B cell (primary cell): ENCODE measurements at regions not wholly inside any gene's neighbourhood (a gene's known extent, or its start where the extent isn't known, plus 50 kb on each side); places are given as distances from the start of the nearest gene placed in this dataset.

Source experiments
- ATAC-seq: fragments of 200-7000 bp; cut with Tn5 transposase; one replicate; pipeline ENCODE4 v1.10.0; 2021; ENCODE audit warnings: low read depth, mild to moderate bottlenecking, moderate number of reproducible peaks, moderate library complexity
- CTCF ChIA-PET: fragments of 350-600 bp; sonication (Branson Sonifier 250); formaldehyde crosslinking; loops from one replicate; lab custom pipeline; 2021; ENCODE audit warnings: antibody characterized with exemption, inconsistent platforms; lab: Charles Lee
- POLR2A ChIA-PET: fragments of 350-600 bp; sonication (Branson Sonifier 250); formaldehyde crosslinking; loops from one replicate; lab custom pipeline; 2021; ENCODE audit warnings: antibody characterized with exemption; lab: Charles Lee
- DNase-seq: peaks from one replicate; pipeline ENCODE4 v3.0.0; 2013
- H2AFZ ChIP-seq: 2 replicates; pipeline ENCODE4 v1.6.1; 2012; ENCODE audit warnings: mild to moderate bottlenecking, low read depth, low read length; ENCODE audit not compliant: insufficient read depth, poor library complexity, severe bottlenecking
- H3K27ac ChIP-seq, 2 donors: 1 replicate in 1 of 2; 2 replicates in 1 of 2; pipeline ENCODE4 v1.5.1; 2012 to 2013; ENCODE audit warnings: low read length in 2 of 2, mild to moderate bottlenecking in 2 of 2, moderate library complexity in 1 of 2
- H3K27me3 ChIP-seq, 4 experiments: fragments of 200-600 bp in 1 of 4; sonication (generic) in 1 of 4; replicated peaks in 1 of 4; 1 replicate in 2 of 4; 2 replicates in 2 of 4; pipeline versions ENCODE4 v1.6.1 to v1.7.0; 2013 to 2016; ENCODE audit warnings: low read length in 3 of 4, mild to moderate bottlenecking in 2 of 4, mixed read lengths in 1 of 4, moderate library complexity in 1 of 4; ENCODE audit not compliant: insufficient read depth in 4 of 4, control insufficient read depth in 3 of 4; ENCODE audit errors: control extremely low read depth in 1 of 4
- H3K36me3 ChIP-seq, 2 experiments: replicated peaks in 1 of 2; 1 replicate in 1 of 2; 2 replicates in 1 of 2; pipeline versions ENCODE4 v1.6.1 to v1.7.1; 2013; ENCODE audit warnings: low read length in 1 of 2; ENCODE audit not compliant: insufficient read depth in 2 of 2, control insufficient read depth in 1 of 2; ENCODE audit errors: control extremely low read depth in 1 of 2, extremely low read depth in 1 of 2
- H3K4me1 ChIP-seq, 2 donors: fragments of 200-600 bp in 1 of 2; sonication (generic) in 1 of 2; 1 replicate in 1 of 2; 2 replicates in 1 of 2; pipeline versions ENCODE4 v1.5.1 to v1.6.1; 2013 to 2017; ENCODE audit warnings: low read length in 2 of 2; ENCODE audit not compliant: control insufficient read depth in 2 of 2, insufficient read depth in 2 of 2
- H3K4me2 ChIP-seq: replicated peaks from 2 replicates; pipeline ENCODE3; 2012; ENCODE audit warnings: mild to moderate bottlenecking, low read depth, low read length; ENCODE audit not compliant: poor library complexity, severe bottlenecking
- H3K4me3 ChIP-seq, 5 experiments: fragments of 200-600 bp in 1 of 5; sonication (generic) in 1 of 5; 1 replicate in 3 of 5; 2 replicates in 2 of 5; pipeline versions ENCODE4 v1.5.1 to v1.7.0; 2011 to 2016; ENCODE audit warnings: low read length in 4 of 5, mild to moderate bottlenecking in 4 of 5, low read depth in 2 of 5, control low read depth in 1 of 5, moderate library complexity in 1 of 5; ENCODE audit not compliant: insufficient read depth in 1 of 5; ENCODE audit errors: control extremely low read depth in 1 of 5, extremely low read depth in 1 of 5
- H3K79me2 ChIP-seq: fragments of 200-600 bp; sonication (generic); one replicate; pipeline ENCODE4 v1.6.0; 2016; ENCODE audit warnings: low read length; ENCODE audit not compliant: control insufficient read depth, insufficient read depth
- H3K9ac ChIP-seq: fragments of 200-600 bp; sonication (generic); 2 replicates; pipeline ENCODE4 v1.6.1; 2017; ENCODE audit warnings: mild to moderate bottlenecking, low read length, moderate library complexity
- H3K9me3 ChIP-seq, 3 donors: one replicate each; pipeline versions ENCODE4 v1.6.1 to v1.7.1; 2013; ENCODE audit warnings: low read length in 2 of 3; ENCODE audit not compliant: control insufficient read depth in 2 of 3, insufficient read depth in 1 of 3; ENCODE audit errors: control extremely low read depth in 1 of 3
- H4K20me1 ChIP-seq: 2 replicates; pipeline ENCODE4 v1.6.0; 2012; ENCODE audit warnings: mild to moderate bottlenecking, low read length; ENCODE audit not compliant: insufficient read depth, control insufficient read depth, poor library complexity, severe bottlenecking
- H3K27ac Mint-ChIP-seq: one replicate; pipeline ENCODE4 v1.8.0; 2021; ENCODE audit warnings: mixed read lengths
- H3K27me3 Mint-ChIP-seq: one replicate; pipeline ENCODE4 v1.8.0; 2021; ENCODE audit warnings: mixed read lengths
- H3K4me1 Mint-ChIP-seq: one replicate; pipeline ENCODE4 v1.8.0; 2021; ENCODE audit warnings: mixed read lengths
- H3K4me3 Mint-ChIP-seq: one replicate; pipeline ENCODE4 v1.8.0; 2021; ENCODE audit warnings: mixed read lengths
- H3K9me3 Mint-ChIP-seq: one replicate; pipeline ENCODE4 v1.8.0; 2022; ENCODE audit warnings: mixed read lengths; ENCODE audit not compliant: insufficient read depth
- EZH2 ChIP-seq: IDR thresholded peaks from 2 replicates; pipeline ENCODE4 v1.6.1; 2012; ENCODE audit warnings: borderline replicate concordance, low read depth, mild to moderate bottlenecking, moderate library complexity, low read length; ENCODE audit not compliant: insufficient read depth, poor library complexity, severe bottlenecking
- WGBS: methylation state at CpG from one replicate; pipeline ENCODE4 v1.1.5; 2013; ENCODE audit warnings: missing lambda C conversion rate; ENCODE audit not compliant: insufficient coverage; 5-methylcytosine and 5-hydroxymethylcytosine counted together
- intact Hi-C: fragments of 100-400 bp; cut with micrococcal nuclease; formaldehyde crosslinking; loops from one replicate; pipeline ENCODE4 v1.10.0; 2022
- TF ChIP-seq, protein P1 (sequence below): fragments of 200-600 bp; IDR thresholded peaks from one replicate; pipeline ENCODE4 v1.8.0; 2022; ENCODE audit warnings: antibody characterized with exemption, mild to moderate bottlenecking

- ChIA-PET POLR2A (no interaction called here), CTCF (interaction anchor here (1.0 kb wide), 1 partner anchor 41 kb away, joined by 3 read pairs; no protein-coding TSS in a partner anchor)
- no peaks in the 10 kb centered on the region for H3K9me3 Mint-ChIP-seq
- no peaks in the 10 kb centered on the region for H3K27me3 Mint-ChIP-seq
- no peak for ATAC-seq
- Histone ChIP-seq H3K36me3 (no peaks in the 10 kb centered on the region), H3K9ac (no peak overlapping the region), H3K27me3 (no peaks in the 10 kb centered on the region), H3K4me3 (no peak overlapping the region), H4K20me1 (no peaks in the 10 kb centered on the region), H3K27ac (no peak overlapping the region), H3K79me2 (no peaks in the 10 kb centered on the region), H3K9me3 (peaks cover 0 to 2% (median 0%) of the 10 kb centered on the region in 3 donors), H2AFZ (no peak overlapping the region), H3K4me1 (peaks cover 5 to 9% of the 10 kb centered on the region in 2 donors), H3K4me2 (no peak overlapping the region)
- no peak overlapping the region for H3K4me3 Mint-ChIP-seq
- H3K27ac Mint-ChIP-seq, result no peak overlapping the region
- DNase-seq, result no peak
- H3K4me1 Mint-ChIP-seq, result peaks cover 5% of the 10 kb centered on the region
- WGBS, result 100% methylated on average over 3 of the region's 4 CpGs
- TF ChIP-seq EZH2, result no peak
- TF ChIP-seq, protein P1, sequence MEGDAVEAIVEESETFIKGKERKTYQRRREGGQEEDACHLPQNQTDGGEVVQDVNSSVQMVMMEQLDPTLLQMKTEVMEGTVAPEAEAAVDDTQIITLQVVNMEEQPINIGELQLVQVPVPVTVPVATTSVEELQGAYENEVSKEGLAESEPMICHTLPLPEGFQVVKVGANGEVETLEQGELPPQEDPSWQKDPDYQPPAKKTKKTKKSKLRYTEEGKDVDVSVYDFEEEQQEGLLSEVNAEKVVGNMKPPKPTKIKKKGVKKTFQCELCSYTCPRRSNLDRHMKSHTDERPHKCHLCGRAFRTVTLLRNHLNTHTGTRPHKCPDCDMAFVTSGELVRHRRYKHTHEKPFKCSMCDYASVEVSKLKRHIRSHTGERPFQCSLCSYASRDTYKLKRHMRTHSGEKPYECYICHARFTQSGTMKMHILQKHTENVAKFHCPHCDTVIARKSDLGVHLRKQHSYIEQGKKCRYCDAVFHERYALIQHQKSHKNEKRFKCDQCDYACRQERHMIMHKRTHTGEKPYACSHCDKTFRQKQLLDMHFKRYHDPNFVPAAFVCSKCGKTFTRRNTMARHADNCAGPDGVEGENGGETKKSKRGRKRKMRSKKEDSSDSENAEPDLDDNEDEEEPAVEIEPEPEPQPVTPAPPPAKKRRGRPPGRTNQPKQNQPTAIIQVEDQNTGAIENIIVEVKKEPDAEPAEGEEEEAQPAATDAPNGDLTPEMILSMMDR, result no peak
- intact Hi-C loops, result no loop called here
Observed at GRCh38 chr14:31968107-31968810, 108.8 kb upstream of the ARHGAP5 start.

DNA sequence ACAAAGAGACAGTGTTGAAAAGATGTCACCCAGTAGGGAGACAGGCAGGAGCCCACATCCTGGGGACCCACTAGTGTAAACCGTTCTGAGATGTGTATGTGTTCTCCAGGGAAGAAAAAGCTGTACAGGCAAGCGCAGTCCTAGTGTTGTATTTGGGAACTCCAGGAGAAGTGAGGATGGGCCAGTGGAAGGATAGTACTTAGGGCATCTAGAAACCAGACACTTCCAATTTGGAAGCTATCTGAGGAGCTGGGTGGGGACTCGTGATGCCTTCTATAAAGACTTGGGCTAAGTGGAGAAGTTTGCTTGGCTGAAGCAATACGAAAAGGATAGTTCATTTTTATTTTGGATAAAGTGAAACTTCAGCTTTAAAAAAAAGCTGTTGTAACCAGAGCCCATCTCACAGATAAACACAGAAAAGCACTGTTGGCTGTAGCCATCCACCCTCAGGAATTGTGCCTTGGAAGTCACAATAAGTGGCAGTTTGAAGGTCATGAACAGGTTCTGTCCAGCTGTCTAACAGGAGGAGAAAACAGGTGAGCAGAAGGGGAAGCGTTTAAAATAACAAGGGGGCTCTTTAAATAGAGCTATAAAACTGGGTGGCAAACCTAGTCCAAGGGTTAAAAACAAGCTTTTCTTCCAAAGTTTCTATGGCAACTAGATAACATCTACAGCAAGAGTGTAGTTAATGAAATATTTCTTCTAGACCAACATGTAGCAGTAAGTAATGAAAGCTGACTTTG, 108.0 kb upstream of the ARHGAP5 start:
- POLR2A ChIA-PET, result no interaction called here
- ATAC-seq, result no peak
- Histone ChIP-seq H3K27ac (no peak overlapping the region), H3K27me3 (no peaks in the 10 kb centered on the region), H3K79me2 (no peaks in the 10 kb centered on the region), H3K4me3 (no peak overlapping the region), H3K36me3 (no peaks in the 10 kb centered on the region), H2AFZ (no peak overlapping the region), H3K9me3 (peaks cover 2 to 8% (median 3%) of the 10 kb centered on the region in 3 donors), H3K4me2 (no peak overlapping the region), H3K9ac (no peak overlapping the region), H4K20me1 (no peaks in the 10 kb centered on the region), H3K4me1 (peaks cover 5 to 9% of the 10 kb centered on the region in 2 donors)
- Mint-ChIP-seq H3K27me3 (no peaks in the 10 kb centered on the region), H3K9me3 (no peaks in the 10 kb centered on the region), H3K4me3 (no peak overlapping the region), H3K27ac (no peak overlapping the region), H3K4me1 (peaks cover 5% of the 10 kb centered on the region)
- WGBS, result 83% methylated on average over 2 of the region's 5 CpGs
- TF ChIP-seq EZH2, result no peak
- TF ChIP-seq, protein P1, result no peak
- no peak for DNase-seq
- CTCF ChIA-PET, result interaction anchor here (1.0 kb wide), 1 partner anchor 42 kb away, joined by 3 read pairs; no protein-coding TSS in a partner anchor
- intact Hi-C loops, result no loop called here
